ENCODE measurements at regions not wholly inside any gene's neighbourhood (a gene's known extent, or its start where the extent isn't known, plus 50 kb on each side); places are given as distances from the start of the nearest gene placed in this dataset.

- TF ChIP-seq, protein P1, sequence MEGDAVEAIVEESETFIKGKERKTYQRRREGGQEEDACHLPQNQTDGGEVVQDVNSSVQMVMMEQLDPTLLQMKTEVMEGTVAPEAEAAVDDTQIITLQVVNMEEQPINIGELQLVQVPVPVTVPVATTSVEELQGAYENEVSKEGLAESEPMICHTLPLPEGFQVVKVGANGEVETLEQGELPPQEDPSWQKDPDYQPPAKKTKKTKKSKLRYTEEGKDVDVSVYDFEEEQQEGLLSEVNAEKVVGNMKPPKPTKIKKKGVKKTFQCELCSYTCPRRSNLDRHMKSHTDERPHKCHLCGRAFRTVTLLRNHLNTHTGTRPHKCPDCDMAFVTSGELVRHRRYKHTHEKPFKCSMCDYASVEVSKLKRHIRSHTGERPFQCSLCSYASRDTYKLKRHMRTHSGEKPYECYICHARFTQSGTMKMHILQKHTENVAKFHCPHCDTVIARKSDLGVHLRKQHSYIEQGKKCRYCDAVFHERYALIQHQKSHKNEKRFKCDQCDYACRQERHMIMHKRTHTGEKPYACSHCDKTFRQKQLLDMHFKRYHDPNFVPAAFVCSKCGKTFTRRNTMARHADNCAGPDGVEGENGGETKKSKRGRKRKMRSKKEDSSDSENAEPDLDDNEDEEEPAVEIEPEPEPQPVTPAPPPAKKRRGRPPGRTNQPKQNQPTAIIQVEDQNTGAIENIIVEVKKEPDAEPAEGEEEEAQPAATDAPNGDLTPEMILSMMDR (IDR thresholded peaks at IDR 0.05): no peak
- TF ChIP-seq POLR2A (IDR thresholded peaks at IDR 0.05): no peak
These were observed 447.0 kb upstream of the ID2 start for GRCh38 chr2:8234757-8235374.
